ENCODE measurements at regions not wholly inside any gene's neighbourhood (a gene's known extent, or its start where the extent isn't known, plus 50 kb on each side); places are given as distances from the start of the nearest gene placed in this dataset.

DNA sequence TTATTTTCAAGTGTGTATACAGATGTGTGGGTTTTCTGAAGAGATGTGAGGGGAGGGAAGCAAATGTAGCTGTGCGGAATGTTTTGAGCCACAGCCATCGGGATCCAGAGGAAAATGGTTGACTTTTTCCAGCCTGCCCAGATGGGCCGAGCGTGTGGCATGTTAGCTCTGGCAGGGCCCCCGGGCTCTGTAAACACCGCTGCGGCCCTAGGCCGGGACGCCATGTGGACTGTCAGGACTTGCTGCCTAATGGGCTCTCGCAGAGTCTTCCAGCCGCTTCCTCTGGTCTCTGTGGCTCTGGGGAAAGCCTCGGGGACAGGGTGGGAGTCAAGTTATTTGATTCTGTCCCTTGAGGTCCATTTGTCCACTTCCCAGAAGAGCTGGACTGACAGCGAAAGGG lies 109.6 kb upstream of the PTCH1 start:
- TF ChIP-seq POLR2A (IDR thresholded peaks at IDR 0.05; ENCODE audit: low read depth): no peak
- TF ChIP-seq, protein P1, sequence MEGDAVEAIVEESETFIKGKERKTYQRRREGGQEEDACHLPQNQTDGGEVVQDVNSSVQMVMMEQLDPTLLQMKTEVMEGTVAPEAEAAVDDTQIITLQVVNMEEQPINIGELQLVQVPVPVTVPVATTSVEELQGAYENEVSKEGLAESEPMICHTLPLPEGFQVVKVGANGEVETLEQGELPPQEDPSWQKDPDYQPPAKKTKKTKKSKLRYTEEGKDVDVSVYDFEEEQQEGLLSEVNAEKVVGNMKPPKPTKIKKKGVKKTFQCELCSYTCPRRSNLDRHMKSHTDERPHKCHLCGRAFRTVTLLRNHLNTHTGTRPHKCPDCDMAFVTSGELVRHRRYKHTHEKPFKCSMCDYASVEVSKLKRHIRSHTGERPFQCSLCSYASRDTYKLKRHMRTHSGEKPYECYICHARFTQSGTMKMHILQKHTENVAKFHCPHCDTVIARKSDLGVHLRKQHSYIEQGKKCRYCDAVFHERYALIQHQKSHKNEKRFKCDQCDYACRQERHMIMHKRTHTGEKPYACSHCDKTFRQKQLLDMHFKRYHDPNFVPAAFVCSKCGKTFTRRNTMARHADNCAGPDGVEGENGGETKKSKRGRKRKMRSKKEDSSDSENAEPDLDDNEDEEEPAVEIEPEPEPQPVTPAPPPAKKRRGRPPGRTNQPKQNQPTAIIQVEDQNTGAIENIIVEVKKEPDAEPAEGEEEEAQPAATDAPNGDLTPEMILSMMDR (IDR thresholded peaks at IDR 0.05): no peak
- TF ChIP-seq POLR2AphosphoS5 (IDR thresholded peaks at IDR 0.05): no peak
